Gastrocnemius medialis (tissue), 4 donors: ENCODE measurements at regions not wholly inside any gene's neighbourhood (a gene's known extent, or its start where the extent isn't known, plus 50 kb on each side); places are given as distances from the start of the nearest gene placed in this dataset.

Experiments used
- ATAC-seq, 2 donors: fragments of 150-250 bp; one replicate each; pipeline ENCODE4 v1.9.1; 2016
- DNase-seq, 2 donors: peaks; one replicate each; pipeline ENCODE4 v3.0.0-alpha.2; 2019
- H3K27ac ChIP-seq, 4 donors: fragments of 200-600 bp; sonication (generic); 1 replicate in 1 of 4; 2 replicates in 3 of 4; pipeline ENCODE4 v1.5.1; 2016 to 2018; ENCODE audit warnings: mild to moderate bottlenecking in 2 of 4, moderate library complexity in 1 of 4
- H3K27me3 ChIP-seq, 3 donors: fragments of 200-600 bp; sonication (generic) in 2 of 3; 1 replicate in 1 of 3; 2 replicates in 2 of 3; pipeline versions ENCODE4 v1.5.1 to v1.6.0; 2016 to 2019; ENCODE audit warnings: mild to moderate bottlenecking in 1 of 3, moderate library complexity in 1 of 3
- H3K36me3 ChIP-seq, 2 donors: fragments of 200-600 bp; sonication (generic) in 1 of 2; one replicate each; pipeline ENCODE4 v1.5.1; 2017 to 2018
- H3K4me1 ChIP-seq, 2 donors: fragments of 200-600 bp; sonication (generic) in 1 of 2; one replicate each; pipeline ENCODE4 v1.5.1; 2016 to 2017; ENCODE audit warnings: mild to moderate bottlenecking in 2 of 2
- H3K4me3 ChIP-seq, 4 donors: fragments of 200-600 bp; sonication (generic) in 3 of 4; 1 replicate in 1 of 4; 2 replicates in 3 of 4; pipeline ENCODE4 v1.5.1; 2016 to 2019; ENCODE audit warnings: mild to moderate bottlenecking in 2 of 4
- H3K9me3 ChIP-seq, 3 donors: fragments of 200-600 bp; sonication (generic) in 2 of 3; 1 replicate in 1 of 3; 2 replicates in 2 of 3; pipeline ENCODE4 v1.5.1; 2016 to 2019
- CTCF ChIP-seq, 5 experiments: fragments of 450-650 bp in 3 of 5; fragments of 200-600 bp in 2 of 5; sonication (generic) in 2 of 5; IDR thresholded peaks in 4 of 5; conservative IDR thresholded peaks in 1 of 5; 1 replicate in 4 of 5; 2 replicates in 1 of 5; pipeline ENCODE4 v1.5.1; 2016 to 2019; ENCODE audit warnings: antibody characterized with exemption in 5 of 5, mild to moderate bottlenecking in 3 of 5, moderate library complexity in 3 of 5
- POLR2A ChIP-seq, 2 donors: fragments of 450-650 bp; IDR thresholded peaks; one replicate each; pipeline ENCODE4 v1.6.1; 2017; ENCODE audit warnings: antibody characterized with exemption in 2 of 2, mild to moderate bottlenecking in 2 of 2, moderate library complexity in 2 of 2
- in situ Hi-C, 4 donors: fragments of 200-750 bp; cut with MboI; loops; one replicate each; pipeline versions ENCODE4 v1.15.0 to v1.8.0; 2017; ENCODE audit warnings: low sequenced_read_pairs in 4 of 4
- intact Hi-C: fragments of 100-400 bp; cut with DNase I; formaldehyde crosslinking; loops from one replicate; pipeline ENCODE4 v1.15.1; 2023; ENCODE audit warnings: low total_unique reads

DNA sequence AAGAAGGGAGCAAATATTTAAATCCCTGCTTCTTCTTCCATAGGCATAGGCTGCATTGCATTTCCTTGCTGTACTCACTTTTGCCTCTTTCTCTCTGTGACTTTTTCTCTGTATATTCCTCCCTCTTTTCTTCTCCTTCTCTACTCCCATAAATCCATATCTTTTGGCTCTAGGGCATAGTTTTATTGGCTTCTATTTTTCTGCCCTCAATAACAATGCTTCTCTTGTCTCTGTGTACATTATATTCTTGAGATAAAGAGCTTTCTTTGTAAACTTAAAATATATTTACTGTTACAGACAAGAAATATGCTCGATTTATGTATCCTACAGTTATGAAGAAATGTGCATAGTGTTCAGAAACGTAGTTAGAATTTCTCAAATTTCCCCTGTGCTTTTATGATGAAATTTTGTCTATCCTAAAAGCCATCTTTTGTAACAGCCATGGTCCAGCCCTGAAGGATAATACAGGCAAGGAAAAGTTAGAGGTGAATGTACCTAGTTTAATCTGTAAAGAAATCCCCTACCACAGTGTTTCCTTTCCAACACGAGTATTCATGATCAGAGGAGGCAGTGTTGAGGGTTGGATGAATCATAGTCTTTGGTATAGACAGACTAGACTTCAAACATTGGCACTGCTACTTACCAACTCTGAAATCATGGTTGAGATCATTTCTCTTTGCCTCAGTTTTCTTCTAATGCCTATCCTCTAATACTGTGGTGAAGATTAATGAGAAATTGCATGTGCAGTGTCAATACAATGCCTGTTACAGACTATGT, 173.3 kb upstream of the FAR2 start:
- H3K27ac ChIP-seq, result no peak overlapping the region
- intact Hi-C loops, result no loop called here
- DNase-seq (no peak), ATAC-seq (no peak)
- no peaks in the 10 kb centered on the region for H3K36me3 ChIP-seq
- H3K4me3 ChIP-seq, result no peak overlapping the region
- in situ Hi-C loops, result no loop called here
- no peaks in the 10 kb centered on the region for H3K9me3 ChIP-seq
- H3K4me1 ChIP-seq, result no peaks in the 10 kb centered on the region
- H3K27me3 ChIP-seq, result no peaks in the 10 kb centered on the region
- no peak for TF ChIP-seq POLR2A (IDR thresholded peaks at IDR 0.05)
- TF ChIP-seq CTCF (IDR thresholded peaks at IDR 0.05 in 4 of 5, conservative IDR thresholded peaks at IDR 0.05 in 1 of 5), result no peak

DNA sequence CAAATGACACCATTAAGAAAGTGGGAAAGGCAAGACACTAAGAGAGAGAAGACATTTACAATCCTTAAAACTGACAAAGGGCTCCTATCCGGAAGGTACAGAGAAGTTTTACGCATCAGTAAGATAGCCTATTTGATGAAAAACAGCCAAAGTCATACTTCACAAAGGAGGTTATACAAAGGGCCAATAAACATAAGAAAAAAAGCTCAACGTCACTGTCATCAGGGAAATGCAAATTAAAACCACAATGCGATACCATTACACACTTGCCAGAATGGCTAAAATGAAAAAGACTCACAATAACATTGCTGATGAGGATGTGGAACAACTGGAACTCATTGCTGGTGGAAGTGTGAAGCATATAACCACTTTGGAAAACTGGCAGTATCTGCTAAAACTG, 168.6 kb upstream of the FAR2 start:
- DNase-seq (no peak), ATAC-seq (no peak)
- in situ Hi-C loops (no loop called here), intact Hi-C loops (no loop called here)
- H3K27ac ChIP-seq, result no peak overlapping the region
- H3K27me3 ChIP-seq, result no peaks in the 10 kb centered on the region
- TF ChIP-seq CTCF (IDR thresholded peaks at IDR 0.05 in 4 of 5, conservative IDR thresholded peaks at IDR 0.05 in 1 of 5) (no peak), POLR2A (IDR thresholded peaks at IDR 0.05) (no peak)
- H3K4me1 ChIP-seq, result no peaks in the 10 kb centered on the region
- no peaks in the 10 kb centered on the region for H3K36me3 ChIP-seq
- no peak overlapping the region for H3K4me3 ChIP-seq
- H3K9me3 ChIP-seq, result no peaks in the 10 kb centered on the region

DNA sequence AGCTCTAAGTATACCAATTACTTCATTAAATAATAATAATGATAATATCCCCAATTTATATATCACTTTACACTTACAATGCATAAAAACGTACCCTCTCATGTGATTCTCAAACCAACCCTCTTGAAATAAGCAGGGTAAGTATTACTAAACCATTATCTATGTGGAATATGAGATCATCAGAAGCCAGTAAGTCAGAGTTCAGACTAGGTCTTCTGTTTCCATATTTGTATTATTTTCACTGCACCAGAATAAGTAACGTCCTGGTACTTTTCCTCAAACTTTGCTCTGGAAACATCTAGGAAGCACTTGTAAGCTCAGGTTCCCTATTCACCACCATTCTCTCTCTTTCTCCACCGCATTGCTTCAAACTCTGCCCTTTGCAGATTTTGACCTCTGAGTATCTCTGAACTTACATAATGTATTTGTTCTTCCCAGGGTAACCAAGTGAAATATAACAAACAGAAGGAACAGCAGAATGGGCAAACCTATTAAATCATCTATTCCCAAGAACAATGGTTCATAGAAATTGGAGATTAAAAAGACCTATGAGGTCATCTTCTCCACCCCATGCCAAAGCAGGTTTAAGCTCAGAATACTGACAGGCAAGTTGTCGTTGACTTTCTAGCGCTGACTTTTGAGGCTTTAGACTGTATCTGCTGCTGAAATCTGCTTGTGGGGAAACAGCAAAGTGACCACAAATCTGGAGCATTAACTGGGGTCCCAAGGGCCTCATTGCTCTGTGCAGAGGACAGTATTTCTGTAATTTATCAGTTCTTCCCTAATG, 161.3 kb upstream of the FAR2 start:
- H3K4me3 ChIP-seq, result no peak overlapping the region
- DNase-seq (no peak), ATAC-seq (no peak)
- TF ChIP-seq CTCF (IDR thresholded peaks at IDR 0.05 in 4 of 5, conservative IDR thresholded peaks at IDR 0.05 in 1 of 5), result no peak
- no peak for TF ChIP-seq POLR2A (IDR thresholded peaks at IDR 0.05)
- no peak overlapping the region for H3K27ac ChIP-seq
- H3K36me3 ChIP-seq, result no peaks in the 10 kb centered on the region
- H3K9me3 ChIP-seq, result no peaks in the 10 kb centered on the region
- intact Hi-C loops (no loop called here), in situ Hi-C loops (no loop called here)
- H3K4me1 ChIP-seq, result peaks cover 0 to 7% of the 10 kb centered on the region in 2 donors
- H3K27me3 ChIP-seq, result no peaks in the 10 kb centered on the region

DNA sequence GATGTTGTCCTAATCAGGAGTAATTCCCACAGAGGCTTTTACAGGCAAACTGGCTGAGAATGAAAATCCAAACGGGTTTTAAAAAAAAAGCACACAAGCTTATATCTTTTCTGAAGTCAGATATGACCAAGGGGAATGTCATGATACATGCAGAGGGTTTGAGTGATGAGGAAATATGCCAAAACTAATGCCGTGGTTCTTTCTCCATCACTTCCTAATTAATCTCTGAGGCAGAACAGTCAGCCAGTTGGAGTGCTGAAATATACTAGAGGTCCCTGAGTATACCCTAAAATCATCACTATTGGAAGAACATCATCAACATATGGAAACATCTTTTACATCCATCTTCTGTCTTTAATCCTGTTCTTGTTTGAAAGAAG, 160.8 kb upstream of the FAR2 start:
- ATAC-seq (no peak), DNase-seq (no peak)
- Histone ChIP-seq H3K27me3 (no peaks in the 10 kb centered on the region), H3K4me1 (peaks cover 0 to 7% of the 10 kb centered on the region in 2 donors), H3K36me3 (no peaks in the 10 kb centered on the region), H3K4me3 (no peak overlapping the region), H3K27ac (no peak overlapping the region), H3K9me3 (no peaks in the 10 kb centered on the region)
- in situ Hi-C loops (no loop called here), intact Hi-C loops (no loop called here)
- TF ChIP-seq POLR2A (IDR thresholded peaks at IDR 0.05) (no peak), CTCF (IDR thresholded peaks at IDR 0.05 in 4 of 5, conservative IDR thresholded peaks at IDR 0.05 in 1 of 5) (no peak)
